Heart left ventricle (tissue), 16 donors: ENCODE measurements at regions not wholly inside any gene's neighbourhood (a gene's known extent, or its start where the extent isn't known, plus 50 kb on each side); places are given as distances from the start of the nearest gene placed in this dataset.

Experiments
- ATAC-seq, 4 donors: fragments of 200-7000 bp; cut with Tn5 transposase; one replicate each; pipeline ENCODE4 v1.9.1; 2020 to 2022; ENCODE audit warnings: moderate library complexity in 4 of 4, mild to moderate bottlenecking in 3 of 4, moderate number of reproducible peaks in 1 of 4
- DNase-seq, 5 donors: peaks; one replicate each; pipeline ENCODE4 v3.0.0-alpha.2; 2020
- H3K27ac ChIP-seq, 12 donors: fragments of 200-600 bp; sonication (generic) in 4 of 12; one replicate each; pipeline versions ENCODE4 v1.5.0 to v1.8.0; 2016 to 2022; ENCODE audit warnings: mild to moderate bottlenecking in 2 of 12
- H3K27me3 ChIP-seq, 9 donors: fragments of 200-600 bp; sonication (generic) in 2 of 9; one replicate each; pipeline versions ENCODE4 v1.5.1 to v1.8.0; 2016 to 2022; ENCODE audit warnings: mild to moderate bottlenecking in 3 of 9
- H3K36me3 ChIP-seq, 9 donors: fragments of 200-600 bp; sonication (generic) in 2 of 9; one replicate each; pipeline versions ENCODE4 v1.5.0 to v1.8.0; 2018 to 2022; ENCODE audit warnings: mild to moderate bottlenecking in 2 of 9
- H3K4me1 ChIP-seq, 12 donors: fragments of 200-600 bp; sonication (generic) in 4 of 12; one replicate each; pipeline versions ENCODE4 v1.5.0 to v1.8.0; 2016 to 2022; ENCODE audit warnings: mild to moderate bottlenecking in 3 of 12
- H3K4me3 ChIP-seq, 12 donors: fragments of 200-600 bp; sonication (generic) in 4 of 12; one replicate each; pipeline versions ENCODE4 v1.5.0 to v1.8.0; 2017 to 2022; ENCODE audit warnings: mild to moderate bottlenecking in 9 of 12, moderate library complexity in 4 of 12
- H3K9me3 ChIP-seq, 12 donors: fragments of 200-600 bp; sonication (generic) in 4 of 12; one replicate each; pipeline versions ENCODE4 v1.5.0 to v1.8.0; 2016 to 2022; ENCODE audit warnings: mild to moderate bottlenecking in 1 of 12
- POLR2A ChIP-seq, 2 donors: fragments of 450-650 bp; IDR thresholded peaks; one replicate each; pipeline ENCODE4 v1.6.1; 2017; ENCODE audit warnings: antibody characterized with exemption in 2 of 2, mild to moderate bottlenecking in 2 of 2, moderate library complexity in 2 of 2
- WGBS, 4 donors: extraction: QIAGEN DNeasy Blood & Tissue Kit in 2 of 4; methylation state at CpG; one replicate each; pipeline versions ENCODE4 v1.1.5 to v1.1.7; 2013 to 2018; 5-methylcytosine and 5-hydroxymethylcytosine counted together
- intact Hi-C, 10 donors: fragments of 100-400 bp; cut with DNase I; formaldehyde crosslinking; loops; one replicate each; pipeline versions ENCODE4 v1.11.1 to v1.14.2; 2022
- TF ChIP-seq, protein P1 (sequence below), 12 donors: fragments of 200-600 bp; sonication (generic) in 4 of 12; IDR thresholded peaks; one replicate each; pipeline versions ENCODE4 v1.5.0 to v1.8.0; 2018 to 2022; ENCODE audit warnings: antibody characterized with exemption in 12 of 12, mild to moderate bottlenecking in 5 of 12
- donor health status: ischemic (EF 13 %, LVEDD 7.1; RV severe dilation, severe dysfunction).
- donor health status: healthy with polysubstance abuse.
- donor health status: DM: no; HTN: yes; CAD: no.
- donor health status: DM: no; HTN: no; CAD: no.
- donor health status: ischemic (EF 25% LVEDD 6.9; RV normal size, moderate dysfunction).
- donor health status: ischemic (EF 25% LVEDD 5.7; RV mildly dilated, moderate dysfunction).
- donor health status: healthy.
- donor health status: DM: yes; HTN: yes; CAD: no.
- donor health status: ischemic (EF 35%, LVEDD 5.7; RV mildly dilated, moderate dysfunction).
- donor health status: nonischemic (EF 11% LVEDD 7.7; RV severe dilation, severe dysfunction).
- donor health status: DM: yes; HTN: yes; CAD: no.
- donor health status: PGD.
- donor health status: ischemic (EF 29% LVEDD 5.4; RV normal size, mild dysfunction).
- donor health status: nonischemic (EF 23%, LVEDD 6.1; RV moderate dilation, normal function).

DNA sequence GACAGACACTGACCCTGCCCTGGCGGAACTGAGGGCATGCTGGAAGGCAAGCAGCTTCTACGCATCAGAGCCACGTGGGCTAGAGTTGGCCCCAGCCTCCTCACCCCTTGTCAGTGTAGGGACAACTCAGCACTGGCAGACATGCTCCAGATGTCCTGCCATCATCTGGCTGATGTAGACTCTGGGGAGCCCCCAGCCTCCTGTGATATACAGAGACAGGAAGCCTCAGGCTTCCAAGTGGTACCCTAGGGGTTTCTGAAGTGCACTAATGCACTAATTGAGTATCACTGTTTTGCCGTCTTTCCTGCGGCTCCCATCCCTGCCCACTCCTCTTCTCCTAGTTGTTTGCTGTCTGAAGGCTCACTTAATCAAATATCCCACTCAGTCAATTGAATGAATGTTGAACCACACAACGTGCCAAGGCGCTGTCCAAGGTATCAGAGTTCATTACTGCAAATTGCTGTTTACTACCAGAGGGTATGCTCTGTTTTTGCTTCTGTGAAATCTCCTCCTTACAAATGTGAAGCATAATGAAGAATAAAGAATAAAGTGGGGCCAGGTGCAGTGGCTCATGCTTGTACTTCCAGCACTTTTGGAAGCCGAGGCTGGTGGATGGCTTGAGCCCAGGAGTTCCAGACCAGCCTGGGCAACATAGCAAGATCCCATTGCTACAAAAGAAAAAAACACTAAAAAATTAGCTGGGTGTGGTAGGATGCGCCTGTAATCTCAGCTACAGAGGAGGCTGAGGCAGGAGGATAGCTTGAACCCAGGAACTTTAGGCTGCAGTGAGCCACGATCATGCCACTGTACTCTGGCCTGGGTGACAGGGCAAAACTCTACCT lies 76.4 kb upstream of the ZBTB18 start:
- WGBS, 4 donors: 58 to 68% (median 65%) methylated on average over 10 of the region's 10 CpGs
- no peak for ATAC-seq
- no peak for DNase-seq
- Histone ChIP-seq H3K27me3 (peaks cover 0 to 18% (median 0%) of the 10 kb centered on the region in 9 donors), H3K36me3 (no peaks in the 10 kb centered on the region), H3K4me1 (peaks cover 0 to 4% (median 0%) of the 10 kb centered on the region in 12 donors), H3K9me3 (no peaks in the 10 kb centered on the region), H3K4me3 (no peak overlapping the region), H3K27ac (no peak overlapping the region)
- TF ChIP-seq POLR2A (IDR thresholded peaks at IDR 0.05): no peak
- TF ChIP-seq, protein P1, sequence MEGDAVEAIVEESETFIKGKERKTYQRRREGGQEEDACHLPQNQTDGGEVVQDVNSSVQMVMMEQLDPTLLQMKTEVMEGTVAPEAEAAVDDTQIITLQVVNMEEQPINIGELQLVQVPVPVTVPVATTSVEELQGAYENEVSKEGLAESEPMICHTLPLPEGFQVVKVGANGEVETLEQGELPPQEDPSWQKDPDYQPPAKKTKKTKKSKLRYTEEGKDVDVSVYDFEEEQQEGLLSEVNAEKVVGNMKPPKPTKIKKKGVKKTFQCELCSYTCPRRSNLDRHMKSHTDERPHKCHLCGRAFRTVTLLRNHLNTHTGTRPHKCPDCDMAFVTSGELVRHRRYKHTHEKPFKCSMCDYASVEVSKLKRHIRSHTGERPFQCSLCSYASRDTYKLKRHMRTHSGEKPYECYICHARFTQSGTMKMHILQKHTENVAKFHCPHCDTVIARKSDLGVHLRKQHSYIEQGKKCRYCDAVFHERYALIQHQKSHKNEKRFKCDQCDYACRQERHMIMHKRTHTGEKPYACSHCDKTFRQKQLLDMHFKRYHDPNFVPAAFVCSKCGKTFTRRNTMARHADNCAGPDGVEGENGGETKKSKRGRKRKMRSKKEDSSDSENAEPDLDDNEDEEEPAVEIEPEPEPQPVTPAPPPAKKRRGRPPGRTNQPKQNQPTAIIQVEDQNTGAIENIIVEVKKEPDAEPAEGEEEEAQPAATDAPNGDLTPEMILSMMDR (IDR thresholded peaks at IDR 0.05): no peak
- intact Hi-C loops: no loop called here

- WGBS, 4 donors: 70 to 79% (median 72%) methylated on average over 4 of the region's 4 CpGs
These were observed 77.9 kb upstream of the ZBTB18 start for GRCh38 chr1:243973169-243973568.

DNA sequence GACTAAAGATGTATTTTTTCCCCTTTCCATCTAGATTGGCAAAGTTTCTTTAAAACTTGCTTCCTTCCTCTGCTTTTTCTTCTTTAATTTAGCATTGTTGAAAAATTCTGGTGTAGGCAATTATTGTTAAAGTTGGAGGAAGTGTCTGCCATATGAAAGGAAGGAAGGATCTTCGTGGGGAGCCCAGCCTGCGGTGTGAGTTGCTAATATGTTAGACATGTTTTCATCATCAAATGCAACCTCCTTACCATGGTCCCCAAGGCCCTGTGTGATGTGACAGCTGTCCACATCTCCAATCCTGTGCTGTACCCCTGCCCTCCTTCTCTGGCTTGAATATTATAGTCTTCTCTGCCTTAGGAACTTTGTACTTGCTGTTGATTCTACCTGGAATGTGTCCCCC lies 81.0 kb upstream of the ZBTB18 start:
- H3K27ac ChIP-seq: no peak overlapping the region
- peaks cover 0 to 14% (median 0%) of the 10 kb centered on the region in 9 donors for H3K27me3 ChIP-seq
- H3K4me1 ChIP-seq: peaks cover 0 to 9% (median 0%) of the 10 kb centered on the region in 12 donors
- no peaks in the 10 kb centered on the region for H3K9me3 ChIP-seq
- ATAC-seq (no peak), DNase-seq (no peak)
- H3K36me3 ChIP-seq: no peaks in the 10 kb centered on the region
- intact Hi-C loops: no loop called here
- WGBS, 4 donors: 45 to 67% (median 49%) methylated on average over 2 of the region's 2 CpGs
- no peak for TF ChIP-seq POLR2A (IDR thresholded peaks at IDR 0.05)
- TF ChIP-seq, protein P1 (IDR thresholded peaks at IDR 0.05): no peak
- H3K4me3 ChIP-seq: no peak overlapping the region

More at GRCh38 chr1:243973169-243973568, 77.9 kb upstream of the ZBTB18 start:
- Histone ChIP-seq H3K4me3 (no peak overlapping the region), H3K27me3 (peaks cover 0 to 18% (median 0%) of the 10 kb centered on the region in 9 donors), H3K36me3 (no peaks in the 10 kb centered on the region), H3K27ac (no peak overlapping the region), H3K9me3 (no peaks in the 10 kb centered on the region), H3K4me1 (peaks cover 0 to 9% (median 0%) of the 10 kb centered on the region in 12 donors)
- ATAC-seq (no peak), DNase-seq (no peak)
- intact Hi-C loops: no loop called here
- no peak for TF ChIP-seq POLR2A (IDR thresholded peaks at IDR 0.05)

DNA sequence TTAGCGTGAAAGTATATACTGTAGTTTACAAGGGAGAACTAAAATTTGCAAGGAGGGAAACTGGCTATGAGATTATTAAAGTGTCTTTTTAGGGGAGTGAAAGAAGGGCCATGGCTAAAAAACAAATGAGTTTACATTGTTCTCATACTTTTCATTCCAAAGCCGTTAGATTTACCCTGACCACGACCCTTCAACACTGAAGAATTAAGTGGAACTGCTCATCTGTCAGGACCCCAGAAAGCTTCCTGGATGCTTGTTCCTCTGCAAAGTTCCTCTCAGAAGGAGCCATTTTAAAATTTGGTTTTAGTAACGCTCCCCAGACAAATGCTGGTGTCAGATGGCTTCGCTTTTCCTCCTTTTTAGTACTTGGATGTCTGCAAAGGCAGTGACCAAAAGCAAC lies 82.7 kb upstream of the ZBTB18 start:
- intact Hi-C loops: no loop called here
- 42 to 54% (median 47%) methylated on average over 5 of the region's 5 CpGs for WGBS, 4 donors
- Histone ChIP-seq H3K27me3 (peaks cover 0 to 4% (median 0%) of the 10 kb centered on the region in 9 donors), H3K9me3 (no peaks in the 10 kb centered on the region), H3K4me1 (peaks cover 0 to 9% (median 0%) of the 10 kb centered on the region in 12 donors), H3K4me3 (no peak overlapping the region), H3K36me3 (no peaks in the 10 kb centered on the region), H3K27ac (no peak overlapping the region)
- DNase-seq (no peak), ATAC-seq (no peak)
- no peak for TF ChIP-seq POLR2A (IDR thresholded peaks at IDR 0.05)
- TF ChIP-seq, protein P1 (IDR thresholded peaks at IDR 0.05): no peak
